ENCODE measurements at regions not wholly inside any gene's neighbourhood (a gene's known extent, or its start where the extent isn't known, plus 50 kb on each side); places are given as distances from the start of the nearest gene placed in this dataset.

DNA sequence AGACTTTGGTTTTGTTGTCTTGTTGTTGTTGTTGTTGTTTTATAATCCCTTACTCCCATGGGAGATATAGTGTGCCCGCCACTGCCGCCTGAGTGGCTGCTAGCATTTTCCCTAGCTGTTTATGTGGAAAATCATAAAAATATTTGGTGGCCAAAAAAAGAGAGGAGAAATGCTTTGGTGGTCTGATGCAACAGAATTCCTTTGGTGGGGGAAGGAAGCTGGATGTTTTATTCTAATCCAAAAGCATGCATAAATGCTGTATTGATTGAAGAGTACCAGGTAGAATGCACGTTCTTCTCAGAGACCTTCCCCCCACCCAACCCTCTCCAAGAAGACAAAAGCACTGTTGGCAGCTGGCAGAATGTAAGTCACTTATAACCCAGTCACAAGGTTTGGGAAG lies 93.2 kb downstream of the C17orf67 start:
- peaks cover 5% of the 10 kb centered on the region for H3K9me3 ChIP-seq (ENCODE audit: control insufficient read depth, low read length)
- no peaks in the 10 kb centered on the region for H3K36me3 ChIP-seq (ENCODE audit: control insufficient read depth, insufficient read depth, low read length, severe bottlenecking)
- H3K27me3 ChIP-seq (replicated peaks; ENCODE audit: control insufficient read depth, insufficient read depth, low read length) = peaks cover 12% of the 10 kb centered on the region
- H3K4me3 ChIP-seq (ENCODE audit: low read length) = no peak overlapping the region
- H3K4me1 ChIP-seq (ENCODE audit: control insufficient read depth, insufficient read depth, low read length) = peaks cover 9% of the 10 kb centered on the region
- DNase-seq (ENCODE audit: low read depth) = no peak
- H3K9ac ChIP-seq (ENCODE audit: low read length) = no peak overlapping the region
